HepG2 (cell line): ENCODE measurements at regions not wholly inside any gene's neighbourhood (a gene's known extent, or its start where the extent isn't known, plus 50 kb on each side); places are given as distances from the start of the nearest gene placed in this dataset.

Experiments used
- ATAC-seq: fragments of 200-7000 bp; cut with Tn5 transposase; 3 replicates; pipeline ENCODE4 v1.9.1; 2020; ENCODE audit warnings: mild to moderate bottlenecking, moderate library complexity
- BruUV-seq: library from RNA; stranded (reverse); fragments of 400-500 nt; replicated peaks from 2 replicates; lab custom pipeline; 2021; lab: Mats Ljungman, UMichigan
- CTCF ChIA-PET: fragments of 300-600 bp; formaldehyde crosslinking; extraction: SDS; loops from one replicate; lab custom pipeline; 2021; ENCODE audit warnings: low total read pairs, inconsistent platforms, low intra/inter-chr PET ratio; lab: Yijun Ruan, JAX
- POLR2A ChIA-PET: fragments of 350-600 bp; sonication (Branson Sonifier 250); formaldehyde crosslinking; loops from one replicate; lab custom pipeline; 2020; ENCODE audit warnings: antibody characterized with exemption, inconsistent platforms; lab: Yijun Ruan, JAX
- DNase-seq: peaks from one replicate; pipeline ENCODE4 v3.0.0-alpha.2; 2015; ENCODE audit warnings: low spot score
- FAIRE-seq: peaks from 3 replicates; lab custom pipeline; 2011; peaks lifted over from hg19 to GRCh38; lab: Jason Lieb, UNC
- H2AFZ ChIP-seq: one replicate; pipeline ENCODE4 v1.6.1; 2011; ENCODE audit warnings: low read length, inconsistent platforms
- H3K27ac ChIP-seq: fragments of 300-600 bp; 3 replicates; pipeline ENCODE4 v1.8.0; 2011; ENCODE audit warnings: mixed run types, mild to moderate bottlenecking, mixed read lengths, low read length, inconsistent platforms; ENCODE audit not compliant: insufficient read depth; ENCODE audit errors: extremely low read length
- H3K27me3 ChIP-seq, 2 experiments: fragments of 200-600 bp in 1 of 2; 2 replicates in 1 of 2; 3 replicates in 1 of 2; pipeline versions ENCODE4 v1.6.0 to v1.8.0; 2011; ENCODE audit warnings: low read length in 2 of 2, mild to moderate bottlenecking in 2 of 2, moderate library complexity in 2 of 2, inconsistent platforms in 1 of 2; ENCODE audit not compliant: insufficient read depth in 2 of 2, control insufficient read depth in 1 of 2
- H3K36me3 ChIP-seq, 2 experiments: fragments of 200-600 bp in 1 of 2; replicated peaks in 1 of 2; 2 replicates in 1 of 2; 3 replicates in 1 of 2; pipeline versions ENCODE4 v1.5.1 to v1.8.0; 2011; ENCODE audit warnings: low read length in 2 of 2, inconsistent platforms in 1 of 2; ENCODE audit not compliant: insufficient read depth in 2 of 2, control insufficient read depth in 1 of 2
- H3K4me1 ChIP-seq: 2 replicates; pipeline ENCODE4 v1.5.1; 2012; ENCODE audit warnings: low read length, inconsistent platforms; ENCODE audit not compliant: insufficient read depth
- H3K4me2 ChIP-seq: 2 replicates; pipeline ENCODE4 v1.6.0; 2011; ENCODE audit warnings: low read depth, low read length, inconsistent platforms
- H3K4me3 ChIP-seq, 3 experiments: fragments of 200-600 bp in 1 of 3; sonication (generic), shearing (Covaris generic) in 1 of 3; replicated peaks in 1 of 3; 2 replicates each; pipeline ENCODE4 v1.5.1; 2011 to 2016; ENCODE audit warnings: low read length in 3 of 3, inconsistent platforms in 2 of 3, low read depth in 2 of 3, mild to moderate bottlenecking in 2 of 3, control low read depth in 1 of 3, mixed read lengths in 1 of 3; ENCODE audit not compliant: insufficient read depth in 1 of 3
- H3K79me2 ChIP-seq: one replicate; pipeline ENCODE4 v1.6.1; 2011; ENCODE audit warnings: low read length, inconsistent platforms; ENCODE audit not compliant: insufficient read depth
- H3K9ac ChIP-seq: 2 replicates; pipeline ENCODE4 v1.6.0; 2011; ENCODE audit warnings: mild to moderate bottlenecking, low read depth, low read length, inconsistent platforms; ENCODE audit not compliant: insufficient read depth
- H3K9me3 ChIP-seq: 2 replicates; pipeline ENCODE4 v1.5.1; 2012; ENCODE audit warnings: mild to moderate bottlenecking, low read length
- H4K20me1 ChIP-seq: 2 replicates; pipeline ENCODE4 v1.6.0; 2011; ENCODE audit warnings: inconsistent platforms, mild to moderate bottlenecking, low read length, moderate library complexity; ENCODE audit not compliant: insufficient read depth
- ARNT2 ChIP-seq: sonication (generic); formaldehyde crosslinking; IDR thresholded peaks from 2 replicates; pipeline ENCODE4 v1.8.0; 2022; ENCODE audit warnings: mild to moderate bottlenecking, low read depth, missing genetic modification reagents, moderate library complexity
- BORCS8-MEF2B ChIP-seq: sonication (generic); formaldehyde crosslinking; IDR thresholded peaks from 2 replicates; pipeline ENCODE4 v1.8.0; 2022; ENCODE audit warnings: mild to moderate bottlenecking, missing genetic modification reagents
- IKZF1 ChIP-seq: fragments of 450-650 bp; IDR thresholded peaks from 2 replicates; pipeline ENCODE4 v1.7.1; 2016
- JARID2 ChIP-seq: sonication (generic); formaldehyde crosslinking; IDR thresholded peaks from 2 replicates; pipeline ENCODE4 v1.8.1; 2023; ENCODE audit warnings: missing genetic modification reagents, inconsistent platforms; ENCODE audit not compliant: insufficient replicate concordance
- MED1 ChIP-seq: sonication (generic); formaldehyde crosslinking; IDR thresholded peaks from 2 replicates; pipeline ENCODE4 v1.4.0; 2020; ENCODE audit warnings: missing genetic modification reagents
- NFIC ChIP-seq: IDR thresholded peaks from 2 replicates; pipeline ENCODE4 v1.6.1; 2012; ENCODE audit warnings: mild to moderate bottlenecking, low read length, inconsistent platforms
- RFX5 ChIP-seq: IDR thresholded peaks from 2 replicates; pipeline ENCODE4 v1.6.1; 2011; ENCODE audit warnings: low read depth, low read length, improper control_type of control experiment
- RXRA ChIP-seq: sonication (generic); formaldehyde crosslinking; IDR thresholded peaks from 2 replicates; pipeline ENCODE4 v1.5.1; 2020; ENCODE audit warnings: missing genetic modification reagents
- XRCC5 ChIP-seq: fragments of 200-400 bp; formaldehyde crosslinking; optimal IDR thresholded peaks from 2 replicates; pipeline ENCODE3; 2017; ENCODE audit warnings: mild to moderate bottlenecking, low read length
- ZNF670 ChIP-seq: sonication (generic); formaldehyde crosslinking; IDR thresholded peaks from 2 replicates; pipeline ENCODE4 v1.8.0; 2022; ENCODE audit warnings: mild to moderate bottlenecking, missing genetic modification reagents, borderline replicate concordance
- WGBS: methylation state at CpG from one replicate; pipeline ENCODE4 v1.1.6; 2017; ENCODE audit warnings: low lambda C conversion rate; 5-methylcytosine and 5-hydroxymethylcytosine counted together
- in situ Hi-C: cut with HindIII; loops from 2 replicates; pipeline ENCODE4 v1.10.0; 2017; ENCODE audit warnings: low pct_unique_long_range_greater_than_20kb; ENCODE audit not compliant: extremely low pct_ligation_motif_present
- intact Hi-C: fragments of 100-400 bp; cut with micrococcal nuclease; formaldehyde crosslinking; loops from one replicate; pipeline ENCODE4 v1.10.0; 2022; ENCODE audit not compliant: unreplicated experiment

GRCh38 chr2:148570989-148571388 is 73.6 kb upstream of the EPC2 start:
- ChIA-PET CTCF (no interaction called here), POLR2A (no interaction called here)
- Histone ChIP-seq H3K27ac (no peak overlapping the region), H3K27me3 (peaks cover 4 to 47% of the 10 kb centered on the region in 2 experiments; a peak in 4 of 5 replicates), H2AFZ (no peak overlapping the region), H3K4me3 (no peak overlapping the region), H4K20me1 (no peaks in the 10 kb centered on the region), H3K4me2 (no peak overlapping the region), H3K9ac (no peak overlapping the region), H3K9me3 (no peaks in the 10 kb centered on the region), H3K79me2 (no peaks in the 10 kb centered on the region), H3K4me1 (no peaks in the 10 kb centered on the region), H3K36me3 (no peaks in the 10 kb centered on the region)
- intact Hi-C loops, result no loop called here
- in situ Hi-C loops, result no loop called here
- FAIRE-seq, result no peak
- TF ChIP-seq XRCC5, result no peak
- 51% methylated on average over 7 of the region's 7 CpGs for WGBS
- no peak for ATAC-seq
- DNase-seq, result no peak
- BruUV-seq, result no TSS peak

GRCh38 chr2:148577845-148578492 is 66.6 kb upstream of the EPC2 start:
- Histone ChIP-seq H3K27me3 (peaks cover 2 to 31% of the 10 kb centered on the region in 2 experiments; a peak in 4 of 5 replicates), H3K27ac (no peak overlapping the region), H3K79me2 (no peaks in the 10 kb centered on the region)
- CTCF ChIA-PET, result no interaction called here
- TF ChIP-seq ARNT2 (CRISPR knock-in tag), result no peak
- no peak for TF ChIP-seq ZNF670 (CRISPR knock-in tag)
- TF ChIP-seq BORCS8-MEF2B (CRISPR knock-in tag), result no peak
- no peak for TF ChIP-seq JARID2 (CRISPR knock-in tag)
- no peak for TF ChIP-seq RFX5
- TF ChIP-seq IKZF1, result no peak
- TF ChIP-seq RXRA (CRISPR knock-in tag), result no peak
- no peak for TF ChIP-seq MED1 (CRISPR knock-in tag)
- no peak for TF ChIP-seq NFIC
- TF ChIP-seq, all 625 proteins: peak for 0
- intact Hi-C loops (no loop called here), in situ Hi-C loops (no loop called here)
- Histone ChIP-seq H2AFZ (no peak overlapping the region), H3K9me3 (no peaks in the 10 kb centered on the region), H3K36me3 (no peaks in the 10 kb centered on the region), H3K4me3 (no peak overlapping the region), H3K4me2 (no peak overlapping the region), H3K9ac (no peak overlapping the region), H4K20me1 (no peaks in the 10 kb centered on the region), H3K4me1 (no peaks in the 10 kb centered on the region)
- no peak for ATAC-seq
- FAIRE-seq, result no peak
- BruUV-seq, result no TSS peak
- no peak for DNase-seq
- POLR2A ChIA-PET, result no interaction called here
- WGBS, result 2% methylated on average over 4 of the region's 4 CpGs
